ENCODE measurements at regions not wholly inside any gene's neighbourhood (a gene's known extent, or its start where the extent isn't known, plus 50 kb on each side); places are given as distances from the start of the nearest gene placed in this dataset.

DNA sequence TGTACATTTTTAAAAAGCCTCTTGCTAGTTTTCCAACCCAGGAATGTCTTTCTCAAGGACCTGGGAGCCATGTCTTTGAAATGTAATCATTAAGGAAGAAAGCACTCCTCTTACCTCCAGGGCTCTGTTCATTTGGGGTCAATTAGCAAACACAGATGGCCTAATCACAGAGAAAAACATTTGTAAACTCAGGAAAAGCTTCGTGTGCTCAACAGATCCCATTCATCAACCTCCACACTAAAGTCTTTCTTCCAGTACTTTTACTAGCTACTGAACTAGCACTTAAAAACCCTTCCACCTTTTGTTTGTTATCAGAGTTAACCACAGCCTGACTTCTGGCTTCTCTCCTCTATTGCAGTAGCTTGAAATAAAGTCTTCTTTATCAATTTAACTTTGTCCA is 441.4 kb downstream of the PCDH20 start:
- Histone ChIP-seq H3K18ac (ENCODE audit: extremely low read depth, low read length) (no peak overlapping the region), H3K27me3 (replicated peaks in 1 of 4; ENCODE audit: control insufficient read depth in 3 of 4, extremely low read depth in 1 of 4, insufficient read depth in 3 of 4, low read length in 3 of 4) (no peaks in the 10 kb centered on the region), H4K5ac (ENCODE audit: insufficient read length, low read depth, low read length) (no peak overlapping the region), H3K23me2 (ENCODE audit: low read depth, low read length) (no peaks in the 10 kb centered on the region), H3K79me2 (ENCODE audit: control insufficient read depth in 1 of 2, insufficient read depth in 2 of 2, low read length in 2 of 2) (no peaks in the 10 kb centered on the region), H2AFZ (ENCODE audit: low read length) (no peak overlapping the region), H3K4me3 (ENCODE audit: extremely low read depth in 1 of 4, insufficient read depth in 2 of 4, low read depth in 3 of 4, low read length in 4 of 4) (no peak overlapping the region), H3K9ac (replicated peaks in 1 of 4; ENCODE audit: extremely low read depth in 1 of 4, low read depth in 3 of 4, low read length in 3 of 4) (no peak overlapping the region), H2BK20ac (ENCODE audit: low read length) (no peak overlapping the region), H4K91ac (replicated peaks; ENCODE audit: insufficient read length, low read length) (no peak overlapping the region), H3K4ac (replicated peaks; ENCODE audit: insufficient read length, low read depth, low read length) (no peak overlapping the region), H3K4me2 (ENCODE audit: insufficient read depth in 1 of 2, low read depth in 2 of 2, low read length in 2 of 2) (no peak overlapping the region), H2AK5ac (ENCODE audit: low read depth, low read length) (no peak overlapping the region), H3K79me1 (ENCODE audit: low read depth, low read length) (no peaks in the 10 kb centered on the region), H2BK12ac (ENCODE audit: low read depth, low read length) (no peak overlapping the region), H3K9me3 (ENCODE audit: insufficient read depth in 2 of 2, low read depth in 1 of 2, low read length in 1 of 2) (0 out of 4 replicates have a peak, but pooled peaks cover 0 to 6% of the 10 kb centered on the region in 2 experiments), H3K36me3 (ENCODE audit: control insufficient read depth in 2 of 4, insufficient read depth in 4 of 4, low read length in 3 of 4) (no peaks in the 10 kb centered on the region), H2BK15ac (ENCODE audit: low read length) (no peak overlapping the region), H3K4me1 (replicated peaks in 1 of 4; ENCODE audit: control insufficient read depth in 3 of 4, insufficient read depth in 4 of 4, low read length in 3 of 4) (peaks cover 0 to 4% (median 1%) of the 10 kb centered on the region in 4 experiments; a peak in 2 of 7 replicates), H3K27ac (ENCODE audit: low read depth, low read length) (no peak overlapping the region), H2BK120ac (replicated peaks; ENCODE audit: low read depth, low read length) (no peak overlapping the region), H3K23ac (ENCODE audit: insufficient read length) (no peak overlapping the region), H4K20me1 (replicated peaks in 1 of 2; ENCODE audit: control insufficient read depth in 1 of 2, insufficient read depth in 2 of 2, low read length in 2 of 2) (no peaks in the 10 kb centered on the region), H3K56ac (replicated peaks; ENCODE audit: insufficient read length, low read depth, low read length) (no peak overlapping the region), H2BK5ac (ENCODE audit: low read depth, low read length) (no peak overlapping the region), H3K14ac (ENCODE audit: insufficient read length) (no peak overlapping the region), H4K8ac (ENCODE audit: extremely low read depth, insufficient read depth, low read length) (no peak overlapping the region)
- 29% methylated on average over 1 of the region's 1 CpG; no CpG with 5 or more reads in 1 of the 2 experiments for WGBS, 2 experiments (ENCODE audit: extremely low coverage in 1 of 2, insufficient coverage in 1 of 2, insufficient read length in 1 of 2, insufficient replicate concordance in 2 of 2, low coverage in 1 of 2, low lambda C conversion rate in 2 of 2, missing lambda C conversion rate in 1 of 2)
- FAIRE-seq, result no peak
- ChIA-PET POLR2A (ENCODE audit: partially characterized antibody) (no interaction called here), CTCF (ENCODE audit: partially characterized antibody) (interaction anchor here (1.0 to 1.2 kb wide), 2 partner anchors 15 to 347 kb away, joined by 3 to 5 read pairs; no protein-coding TSS in a partner anchor)
- DNase-seq (ENCODE audit: low read depth in 1 of 2, low spot score in 2 of 2), result no peak
- TF ChIP-seq TAF1 (IDR thresholded peaks at IDR 0.05; ENCODE audit: low read depth, low read length) (no peak), CREB1 (IDR thresholded peaks at IDR 0.05) (no peak), SP1 (IDR thresholded peaks at IDR 0.05; ENCODE audit: low read depth, low read length) (no peak), CHD2 (IDR thresholded peaks at IDR 0.05; ENCODE audit: low read length) (no peak), CEBPB (IDR thresholded peaks at IDR 0.05; ENCODE audit: low read depth, low read length) (no peak), HDAC6 (IDR thresholded peaks at IDR 0.05; ENCODE audit: low read depth, low read length) (no peak), KDM1A (IDR thresholded peaks at IDR 0.05; ENCODE audit: borderline replicate concordance, low read length) (no peak)
